Panc1 (cell line): ENCODE measurements at regions not wholly inside any gene's neighbourhood (a gene's known extent, or its start where the extent isn't known, plus 50 kb on each side); places are given as distances from the start of the nearest gene placed in this dataset.

Experiments
- ATAC-seq: fragments of 200-7000 bp; cut with Tn5 transposase; 2 replicates; pipeline ENCODE4 v1.9.1; 2020; ENCODE audit warnings: mild to moderate bottlenecking, moderate library complexity
- BruUV-seq: library from RNA; stranded (reverse); fragments of 400-500 nt; replicated peaks from 2 replicates; lab custom pipeline; 2021; lab: Mats Ljungman, UMichigan
- CTCF ChIA-PET: fragments of 300-600 bp; sonication (Branson Sonifier 250); formaldehyde crosslinking; loops from one replicate; lab custom pipeline; 2022; ENCODE audit warnings: antibody characterized with exemption; lab: Charles Lee
- POLR2A ChIA-PET: fragments of 300-600 bp; sonication (Branson Sonifier 250); formaldehyde crosslinking; loops from one replicate; lab custom pipeline; 2022; ENCODE audit warnings: antibody characterized with exemption; lab: Charles Lee
- DNase-seq: peaks from one replicate; pipeline ENCODE4 v3.0.0-alpha.2; 2010; ENCODE audit warnings: low read depth, low spot score
- H3K27ac ChIP-seq: 2 replicates; pipeline ENCODE4 v1.5.1; 2011; ENCODE audit warnings: mild to moderate bottlenecking, low read length, inconsistent platforms
- H3K27me3 ChIP-seq: fragments of 200-500 bp; sonication (Bioruptor generic); 2 replicates; pipeline ENCODE4 v1.6.0; 2014; ENCODE audit warnings: low read length, inconsistent platforms; ENCODE audit not compliant: control insufficient read depth, insufficient read depth
- H3K36me3 ChIP-seq: fragments of 200-500 bp; sonication (Bioruptor generic); 2 replicates; pipeline ENCODE4 v1.5.1; 2014; ENCODE audit warnings: inconsistent platforms, mild to moderate bottlenecking, low read length, moderate library complexity; ENCODE audit not compliant: control insufficient read depth, insufficient read depth
- H3K4me1 ChIP-seq: 2 replicates; pipeline ENCODE4 v1.5.1; 2011; ENCODE audit warnings: inconsistent platforms, mild to moderate bottlenecking, low read length, moderate library complexity; ENCODE audit not compliant: control insufficient read depth, insufficient read depth
- H3K4me3 ChIP-seq, 2 experiments: 2 replicates each; pipeline ENCODE4 v1.5.1; 2011 to 2012; ENCODE audit warnings: low read depth in 2 of 2, low read length in 2 of 2, mild to moderate bottlenecking in 2 of 2, inconsistent platforms in 1 of 2, moderate library complexity in 1 of 2
- H3K9me3 ChIP-seq: fragments of 200-500 bp; sonication (Bioruptor generic); 2 replicates; pipeline ENCODE4 v1.5.1; 2014; ENCODE audit warnings: low read depth, mild to moderate bottlenecking, inconsistent platforms, low read length, moderate library complexity; ENCODE audit not compliant: control insufficient read depth, insufficient read depth
- POLR2AphosphoS5 ChIP-seq: IDR thresholded peaks from 2 replicates; pipeline ENCODE4 v1.6.1; 2012; ENCODE audit warnings: mild to moderate bottlenecking, low read depth, low read length, moderate library complexity
- SIN3A ChIP-seq: IDR thresholded peaks from 2 replicates; pipeline ENCODE4 v1.6.1; 2012; ENCODE audit warnings: low read depth, mild to moderate bottlenecking, low read length, moderate library complexity, borderline replicate concordance; ENCODE audit not compliant: insufficient read depth
- TCF7L2 ChIP-seq: IDR thresholded peaks from 2 replicates; pipeline ENCODE4 v1.6.1; 2011; ENCODE audit warnings: mild to moderate bottlenecking, low read depth, low read length, inconsistent platforms
- in situ Hi-C: cut with HindIII; loops from 2 replicates; pipeline ENCODE4 v1.10.0; 2016; ENCODE audit warnings: low sequenced_read_pairs, low pct_unique_long_range_greater_than_20kb
- intact Hi-C: fragments of 100-400 bp; cut with micrococcal nuclease; formaldehyde crosslinking; loops from one replicate; pipeline ENCODE4 v1.10.0; 2022; ENCODE audit not compliant: unreplicated experiment
- TF ChIP-seq, protein P1 (sequence below): fragments of 450-650 bp; IDR thresholded peaks from 2 replicates; pipeline ENCODE4 v1.5.1; 2017; ENCODE audit warnings: mild to moderate bottlenecking
- TF ChIP-seq, protein P2 (sequence below), 2 experiments: IDR thresholded peaks; 2 replicates each; pipeline ENCODE4 v1.6.1; 2011 to 2012; ENCODE audit warnings: low read depth in 2 of 2, control low read depth in 1 of 2, low read length in 1 of 2, mild to moderate bottlenecking in 1 of 2, moderate library complexity in 1 of 2; ENCODE audit not compliant: insufficient read depth in 1 of 2

GRCh38 chr16:52379551-52379950 lies 167.4 kb downstream of the TOX3 start:
- ATAC-seq (no peak), DNase-seq (no peak)
- Histone ChIP-seq H3K9me3 (no peaks in the 10 kb centered on the region), H3K27me3 (no peaks in the 10 kb centered on the region), H3K4me1 (no peaks in the 10 kb centered on the region), H3K27ac (no peak overlapping the region), H3K36me3 (no peaks in the 10 kb centered on the region), H3K4me3 (no peak overlapping the region)
- in situ Hi-C loops: no loop called here
- CTCF ChIA-PET: no interaction called here
- BruUV-seq: no TSS peak
- intact Hi-C loops: no loop called here
- POLR2A ChIA-PET: no interaction called here
- TF ChIP-seq TCF7L2 (no peak), SIN3A (no peak), POLR2AphosphoS5 (no peak)
- TF ChIP-seq, protein P1, sequence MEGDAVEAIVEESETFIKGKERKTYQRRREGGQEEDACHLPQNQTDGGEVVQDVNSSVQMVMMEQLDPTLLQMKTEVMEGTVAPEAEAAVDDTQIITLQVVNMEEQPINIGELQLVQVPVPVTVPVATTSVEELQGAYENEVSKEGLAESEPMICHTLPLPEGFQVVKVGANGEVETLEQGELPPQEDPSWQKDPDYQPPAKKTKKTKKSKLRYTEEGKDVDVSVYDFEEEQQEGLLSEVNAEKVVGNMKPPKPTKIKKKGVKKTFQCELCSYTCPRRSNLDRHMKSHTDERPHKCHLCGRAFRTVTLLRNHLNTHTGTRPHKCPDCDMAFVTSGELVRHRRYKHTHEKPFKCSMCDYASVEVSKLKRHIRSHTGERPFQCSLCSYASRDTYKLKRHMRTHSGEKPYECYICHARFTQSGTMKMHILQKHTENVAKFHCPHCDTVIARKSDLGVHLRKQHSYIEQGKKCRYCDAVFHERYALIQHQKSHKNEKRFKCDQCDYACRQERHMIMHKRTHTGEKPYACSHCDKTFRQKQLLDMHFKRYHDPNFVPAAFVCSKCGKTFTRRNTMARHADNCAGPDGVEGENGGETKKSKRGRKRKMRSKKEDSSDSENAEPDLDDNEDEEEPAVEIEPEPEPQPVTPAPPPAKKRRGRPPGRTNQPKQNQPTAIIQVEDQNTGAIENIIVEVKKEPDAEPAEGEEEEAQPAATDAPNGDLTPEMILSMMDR: no peak
- TF ChIP-seq, protein P2, sequence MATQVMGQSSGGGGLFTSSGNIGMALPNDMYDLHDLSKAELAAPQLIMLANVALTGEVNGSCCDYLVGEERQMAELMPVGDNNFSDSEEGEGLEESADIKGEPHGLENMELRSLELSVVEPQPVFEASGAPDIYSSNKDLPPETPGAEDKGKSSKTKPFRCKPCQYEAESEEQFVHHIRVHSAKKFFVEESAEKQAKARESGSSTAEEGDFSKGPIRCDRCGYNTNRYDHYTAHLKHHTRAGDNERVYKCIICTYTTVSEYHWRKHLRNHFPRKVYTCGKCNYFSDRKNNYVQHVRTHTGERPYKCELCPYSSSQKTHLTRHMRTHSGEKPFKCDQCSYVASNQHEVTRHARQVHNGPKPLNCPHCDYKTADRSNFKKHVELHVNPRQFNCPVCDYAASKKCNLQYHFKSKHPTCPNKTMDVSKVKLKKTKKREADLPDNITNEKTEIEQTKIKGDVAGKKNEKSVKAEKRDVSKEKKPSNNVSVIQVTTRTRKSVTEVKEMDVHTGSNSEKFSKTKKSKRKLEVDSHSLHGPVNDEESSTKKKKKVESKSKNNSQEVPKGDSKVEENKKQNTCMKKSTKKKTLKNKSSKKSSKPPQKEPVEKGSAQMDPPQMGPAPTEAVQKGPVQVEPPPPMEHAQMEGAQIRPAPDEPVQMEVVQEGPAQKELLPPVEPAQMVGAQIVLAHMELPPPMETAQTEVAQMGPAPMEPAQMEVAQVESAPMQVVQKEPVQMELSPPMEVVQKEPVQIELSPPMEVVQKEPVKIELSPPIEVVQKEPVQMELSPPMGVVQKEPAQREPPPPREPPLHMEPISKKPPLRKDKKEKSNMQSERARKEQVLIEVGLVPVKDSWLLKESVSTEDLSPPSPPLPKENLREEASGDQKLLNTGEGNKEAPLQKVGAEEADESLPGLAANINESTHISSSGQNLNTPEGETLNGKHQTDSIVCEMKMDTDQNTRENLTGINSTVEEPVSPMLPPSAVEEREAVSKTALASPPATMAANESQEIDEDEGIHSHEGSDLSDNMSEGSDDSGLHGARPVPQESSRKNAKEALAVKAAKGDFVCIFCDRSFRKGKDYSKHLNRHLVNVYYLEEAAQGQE (IDR thresholded peaks at IDR 0.05; ENCODE audit: insufficient read depth in 1 of 2, low read depth in 2 of 2, low read length in 1 of 2): no peak

GRCh38 chr16:52376676-52377280 lies 170.2 kb downstream of the TOX3 start:
- in situ Hi-C loops: no loop called here
- ATAC-seq (no peak), DNase-seq (no peak)
- Histone ChIP-seq H3K36me3 (no peaks in the 10 kb centered on the region), H3K9me3 (no peaks in the 10 kb centered on the region), H3K27me3 (no peaks in the 10 kb centered on the region), H3K4me3 (no peak overlapping the region), H3K4me1 (no peaks in the 10 kb centered on the region), H3K27ac (no peak overlapping the region)
- CTCF ChIA-PET: no interaction called here
- intact Hi-C loops: no loop called here
- POLR2A ChIA-PET: no interaction called here
- TF ChIP-seq, protein P2 (IDR thresholded peaks at IDR 0.05; ENCODE audit: insufficient read depth in 1 of 2, low read depth in 2 of 2, low read length in 1 of 2): no peak
- TF ChIP-seq TCF7L2: no peak
- TF ChIP-seq, protein P1: no peak
- no peak for TF ChIP-seq POLR2AphosphoS5
- no TSS peak for BruUV-seq
